SU-DHL-6 (cell line): ENCODE measurements at regions not wholly inside any gene's neighbourhood (a gene's known extent, or its start where the extent isn't known, plus 50 kb on each side); places are given as distances from the start of the nearest gene placed in this dataset.

Source experiments
- CTCF ChIP-seq: fragments of 200-600 bp; sonication (generic); IDR thresholded peaks from one replicate; pipeline ENCODE4 v1.5.1; 2017; ENCODE audit warnings: antibody characterized with exemption, mild to moderate bottlenecking, low read length, moderate library complexity; ENCODE audit not compliant: insufficient read depth, poor library complexity, severe bottlenecking
- EZH2phosphoT487 ChIP-seq: fragments of 200-600 bp; sonication (generic), shearing (Covaris generic); conservative IDR thresholded peaks from 2 replicates; pipeline ENCODE4 v1.6.1; 2018; ENCODE audit warnings: mild to moderate bottlenecking, antibody characterized with exemption, low read length, moderate library complexity, mixed read lengths

- no peak for TF ChIP-seq CTCF
- no peak for TF ChIP-seq EZH2phosphoT487
These were observed 459.8 kb downstream of the IPMK start for GRCh38 chr10:57807906-57808305.
